ENCODE measurements at regions not wholly inside any gene's neighbourhood (a gene's known extent, or its start where the extent isn't known, plus 50 kb on each side); places are given as distances from the start of the nearest gene placed in this dataset.

DNA sequence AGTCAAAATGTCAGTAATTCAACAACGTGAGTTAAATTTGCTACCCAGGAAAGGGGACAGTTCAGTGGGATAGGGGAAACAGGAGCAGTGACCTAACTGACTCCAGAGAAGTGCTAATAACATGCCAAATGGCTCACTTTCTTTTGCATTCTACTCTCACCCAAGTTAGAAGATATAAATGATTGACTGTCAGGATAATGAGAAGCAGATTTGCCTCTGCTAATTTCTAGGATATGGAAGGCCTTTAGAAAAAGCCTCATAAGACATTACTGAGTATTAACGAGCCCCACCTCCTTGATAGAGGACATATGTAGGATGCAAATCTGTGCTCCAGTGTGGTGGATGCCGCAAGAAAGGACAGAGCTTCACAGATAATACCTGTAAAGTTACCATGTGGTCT, 318.6 kb upstream of the NT5C1B start:
- TF ChIP-seq CTCF (IDR thresholded peaks at IDR 0.05) (no peak), POLR2AphosphoS5 (IDR thresholded peaks at IDR 0.05) (no peak), POLR2A (IDR thresholded peaks at IDR 0.05) (no peak)

Data from suprapubic skin (tissue), 4 donors.